ENCODE measurements at regions not wholly inside any gene's neighbourhood (a gene's known extent, or its start where the extent isn't known, plus 50 kb on each side); places are given as distances from the start of the nearest gene placed in this dataset.

DNA sequence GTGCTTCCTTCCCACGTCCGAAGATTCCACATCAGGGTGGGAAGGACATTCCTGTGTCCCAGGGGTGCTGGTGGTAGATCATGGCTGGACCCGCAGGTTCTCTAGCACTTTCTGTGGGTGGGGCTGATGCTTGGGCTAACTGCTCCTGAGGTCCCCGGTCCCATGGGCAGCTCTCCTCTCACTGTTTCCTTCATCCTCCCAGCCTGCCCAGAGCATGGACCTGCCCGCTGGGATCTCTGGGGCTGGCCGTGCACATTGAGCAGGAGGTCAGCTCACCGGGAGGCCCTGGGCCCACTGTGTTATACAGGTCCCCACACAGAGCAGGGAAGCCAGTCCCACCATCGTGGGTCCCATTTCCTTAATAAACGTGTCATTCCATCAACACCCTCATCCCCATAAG is 502.3 kb downstream of the TCERG1L start:
- Histone ChIP-seq H3K4me1 (no peaks in the 10 kb centered on the region), H3K4me3 (no peak overlapping the region), H3K27ac (no peak overlapping the region), H3K36me3 (no peaks in the 10 kb centered on the region), H3K9me3 (no peaks in the 10 kb centered on the region), H3K27me3 (peaks cover 0 to 36% of the 10 kb centered on the region in 2 donors)
- TF ChIP-seq POLR2AphosphoS5 (IDR thresholded peaks at IDR 0.05) (no peak), CTCF (IDR thresholded peaks at IDR 0.05) (no peak), POLR2A (IDR thresholded peaks at IDR 0.05) (no peak)
- no peak for DNase-seq (ENCODE audit: low spot score in 2 of 2)
- intact Hi-C loops (cut with DNase I; ENCODE audit: low total_unique reads), result loop anchor here (5.0 kb wide), 1 partner anchor 1073 kb away; no protein-coding TSS in a partner anchor

- no peaks in the 10 kb centered on the region for H3K9me3 ChIP-seq
- H3K4me1 ChIP-seq, result no peaks in the 10 kb centered on the region
- DNase-seq (ENCODE audit: low spot score in 2 of 2), result no peak
- no peaks in the 10 kb centered on the region for H3K36me3 ChIP-seq
- H3K27ac ChIP-seq, result no peak overlapping the region
- H3K27me3 ChIP-seq, result peaks cover 0 to 33% of the 10 kb centered on the region in 2 donors
- H3K4me3 ChIP-seq, result no peak overlapping the region
- intact Hi-C loops (cut with DNase I; ENCODE audit: low total_unique reads), result loop anchor here (5.0 kb wide), 1 partner anchor 1072 kb away; no protein-coding TSS in a partner anchor
- no peak for TF ChIP-seq POLR2A (IDR thresholded peaks at IDR 0.05)
These were observed 501.6 kb downstream of the TCERG1L start for GRCh38 chr10:130809761-130810515.

- H3K27me3 ChIP-seq, result peaks cover 0 to 29% of the 10 kb centered on the region in 2 donors
- no peaks in the 10 kb centered on the region for H3K9me3 ChIP-seq
- intact Hi-C loops (cut with DNase I; ENCODE audit: low total_unique reads), result no loop called here
- H3K27ac ChIP-seq, result no peak overlapping the region
- TF ChIP-seq POLR2AphosphoS5 (IDR thresholded peaks at IDR 0.05) (no peak), CTCF (IDR thresholded peaks at IDR 0.05) (no peak), POLR2A (IDR thresholded peaks at IDR 0.05) (no peak)
- H3K4me3 ChIP-seq, result no peak overlapping the region
- no peaks in the 10 kb centered on the region for H3K36me3 ChIP-seq
- H3K4me1 ChIP-seq, result no peaks in the 10 kb centered on the region
- DNase-seq (ENCODE audit: low spot score in 2 of 2), result no peak
These were observed 500.7 kb downstream of the TCERG1L start for GRCh38 chr10:130810856-130811255.

GRCh38 chr10:130812381-130813148 is 499.0 kb downstream of the TCERG1L start:
- no peak for TF ChIP-seq CTCF (IDR thresholded peaks at IDR 0.05)
- TF ChIP-seq POLR2AphosphoS5 (IDR thresholded peaks at IDR 0.05), result no peak
- no peak for TF ChIP-seq POLR2A (IDR thresholded peaks at IDR 0.05)

GRCh38 chr10:130814610-130815009 is 496.9 kb downstream of the TCERG1L start:
- intact Hi-C loops (cut with DNase I; ENCODE audit: low total_unique reads), result no loop called here
- peaks cover 0 to 25% of the 10 kb centered on the region in 2 donors for H3K27me3 ChIP-seq
- no peak overlapping the region for H3K27ac ChIP-seq
- TF ChIP-seq POLR2AphosphoS5 (IDR thresholded peaks at IDR 0.05), result no peak
- no peak for TF ChIP-seq CTCF (IDR thresholded peaks at IDR 0.05)
- no peak for TF ChIP-seq POLR2A (IDR thresholded peaks at IDR 0.05)
- no peak overlapping the region for H3K4me3 ChIP-seq
- DNase-seq (ENCODE audit: low spot score in 2 of 2), result no peak
- no peaks in the 10 kb centered on the region for H3K36me3 ChIP-seq
- no peaks in the 10 kb centered on the region for H3K4me1 ChIP-seq
- H3K9me3 ChIP-seq, result no peaks in the 10 kb centered on the region

More at GRCh38 chr10:130812381-130813148, 499.0 kb downstream of the TCERG1L start:
- H3K27ac ChIP-seq, result no peak overlapping the region
- no peaks in the 10 kb centered on the region for H3K9me3 ChIP-seq
- intact Hi-C loops (cut with DNase I; ENCODE audit: low total_unique reads), result no loop called here
- no peak overlapping the region for H3K4me3 ChIP-seq
- no peaks in the 10 kb centered on the region for H3K36me3 ChIP-seq
- peaks cover 0 to 28% of the 10 kb centered on the region in 2 donors for H3K27me3 ChIP-seq
- no peak for DNase-seq (ENCODE audit: low spot score in 2 of 2)
- no peaks in the 10 kb centered on the region for H3K4me1 ChIP-seq
